Upper lobe of right lung (tissue), 1 donor: ENCODE measurements at regions not wholly inside any gene's neighbourhood (a gene's known extent, or its start where the extent isn't known, plus 50 kb on each side); places are given as distances from the start of the nearest gene placed in this dataset.

ENCODE experiments used
- ATAC-seq: fragments of 200-7000 bp; cut with Tn5 transposase; one replicate; pipeline ENCODE4 v1.9.1; 2020; ENCODE audit warnings: mild to moderate bottlenecking, moderate library complexity
- DNase-seq: peaks from one replicate; pipeline ENCODE4 v3.0.0-alpha.2; 2020
- H3K27ac ChIP-seq: fragments of 200-600 bp; one replicate; pipeline ENCODE4 v1.8.0; 2022
- H3K27me3 ChIP-seq: fragments of 200-600 bp; one replicate; pipeline ENCODE4 v1.8.0; 2022; ENCODE audit warnings: mild to moderate bottlenecking
- H3K36me3 ChIP-seq: fragments of 200-600 bp; one replicate; pipeline ENCODE4 v1.8.0; 2022
- H3K4me1 ChIP-seq: fragments of 200-600 bp; one replicate; pipeline ENCODE4 v1.8.0; 2022
- H3K4me3 ChIP-seq: fragments of 200-600 bp; one replicate; pipeline ENCODE4 v1.8.0; 2022; ENCODE audit warnings: mild to moderate bottlenecking
- H3K9me3 ChIP-seq: fragments of 200-600 bp; one replicate; pipeline ENCODE4 v1.8.0; 2022
- CTCF ChIP-seq: fragments of 200-600 bp; IDR thresholded peaks from one replicate; pipeline ENCODE4 v1.8.0; 2022; ENCODE audit warnings: antibody characterized with exemption
- intact Hi-C: fragments of 100-400 bp; cut with DNase I; formaldehyde crosslinking; loops from one replicate; pipeline ENCODE4 v1.11.0; 2022
- donor health status: DM: no; HTN: yes; CAD: no; lungs with severe emphysema.

GRCh38 chr11:38160433-38160832, 1562.4 kb upstream of the RAG2 start:
- H3K4me1 ChIP-seq = no peaks in the 10 kb centered on the region
- no peaks in the 10 kb centered on the region for H3K36me3 ChIP-seq
- DNase-seq (no peak), ATAC-seq (no peak)
- intact Hi-C loops = no loop called here
- no peak overlapping the region for H3K27ac ChIP-seq
- no peaks in the 10 kb centered on the region for H3K27me3 ChIP-seq
- no peak overlapping the region for H3K4me3 ChIP-seq
- H3K9me3 ChIP-seq = no peaks in the 10 kb centered on the region
- TF ChIP-seq CTCF = no peak

GRCh38 chr11:38159038-38159437, 1561.0 kb upstream of the RAG2 start:
- Histone ChIP-seq H3K27me3 (no peaks in the 10 kb centered on the region), H3K27ac (no peak overlapping the region), H3K4me1 (no peaks in the 10 kb centered on the region), H3K4me3 (no peak overlapping the region), H3K36me3 (no peaks in the 10 kb centered on the region), H3K9me3 (no peaks in the 10 kb centered on the region)
- TF ChIP-seq CTCF = no peak
- no peak for ATAC-seq
- intact Hi-C loops = no loop called here
- DNase-seq = no peak

GRCh38 chr11:38156495-38157146, 1558.6 kb upstream of the RAG2 start:
- no peak for DNase-seq
- Histone ChIP-seq H3K4me1 (no peaks in the 10 kb centered on the region), H3K27ac (no peak overlapping the region), H3K4me3 (no peak overlapping the region), H3K27me3 (no peaks in the 10 kb centered on the region), H3K36me3 (no peaks in the 10 kb centered on the region), H3K9me3 (no peaks in the 10 kb centered on the region)
- intact Hi-C loops = no loop called here
- TF ChIP-seq CTCF = no peak
- no peak for ATAC-seq

- ATAC-seq (no peak), DNase-seq (no peak)
- Histone ChIP-seq H3K4me1 (no peaks in the 10 kb centered on the region), H3K27me3 (no peaks in the 10 kb centered on the region), H3K4me3 (no peak overlapping the region), H3K27ac (no peak overlapping the region), H3K36me3 (no peaks in the 10 kb centered on the region), H3K9me3 (no peaks in the 10 kb centered on the region)
- no peak for TF ChIP-seq CTCF
- intact Hi-C loops = no loop called here
These were observed 1557.8 kb upstream of the RAG2 start for GRCh38 chr11:38155856-38156255.

GRCh38 chr11:38153985-38154384, 1555.9 kb upstream of the RAG2 start:
- Histone ChIP-seq H3K4me1 (no peaks in the 10 kb centered on the region), H3K27ac (no peak overlapping the region), H3K27me3 (no peaks in the 10 kb centered on the region), H3K36me3 (no peaks in the 10 kb centered on the region), H3K4me3 (no peak overlapping the region), H3K9me3 (no peaks in the 10 kb centered on the region)
- no peak for DNase-seq
- intact Hi-C loops = no loop called here
- ATAC-seq = no peak
- TF ChIP-seq CTCF = no peak

- Histone ChIP-seq H3K27me3 (no peaks in the 10 kb centered on the region), H3K4me3 (no peak overlapping the region), H3K36me3 (no peaks in the 10 kb centered on the region), H3K27ac (no peak overlapping the region), H3K4me1 (no peaks in the 10 kb centered on the region), H3K9me3 (no peaks in the 10 kb centered on the region)
- DNase-seq (no peak), ATAC-seq (no peak)
- intact Hi-C loops = no loop called here
- no peak for TF ChIP-seq CTCF
These were observed 1545.8 kb upstream of the RAG2 start for GRCh38 chr11:38143852-38144251.
